Upper lobe of left lung (tissue), 4 donors: ENCODE measurements at regions not wholly inside any gene's neighbourhood (a gene's known extent, or its start where the extent isn't known, plus 50 kb on each side); places are given as distances from the start of the nearest gene placed in this dataset.

Experiments
- POLR2A ChIP-seq, 4 donors: fragments of 450-650 bp; IDR thresholded peaks; one replicate each; pipeline ENCODE4 v1.5.1; 2016 to 2017; ENCODE audit warnings: antibody characterized with exemption in 4 of 4, mild to moderate bottlenecking in 2 of 4
- TF ChIP-seq, protein P1 (sequence below), 6 experiments: fragments of 450-650 bp in 4 of 6; fragments of 200-600 bp in 2 of 6; sonication (generic) in 2 of 6; IDR thresholded peaks; one replicate each; pipeline ENCODE4 v1.5.1; 2016 to 2019; ENCODE audit warnings: antibody characterized with exemption in 6 of 6

DNA sequence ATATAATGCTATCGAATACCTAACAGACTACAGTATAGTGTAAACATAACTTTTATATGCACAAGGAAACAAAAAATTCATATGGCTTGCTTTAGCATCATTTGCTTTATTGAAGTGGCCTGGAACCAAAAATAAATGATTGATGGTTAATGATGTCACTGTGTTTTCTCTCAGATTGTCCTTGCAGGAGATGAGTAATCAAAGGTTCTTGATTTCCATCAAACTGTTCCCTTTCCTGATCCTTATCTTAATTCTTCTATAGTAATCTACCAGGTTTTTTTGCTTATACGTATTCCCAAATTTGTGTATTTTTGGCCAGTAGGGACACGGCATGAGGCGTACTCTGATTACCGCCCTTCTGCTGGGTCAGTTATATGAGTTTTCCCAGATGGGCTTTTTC lies 104.9 kb upstream of the CXCR4 start:
- no peak for TF ChIP-seq POLR2A (IDR thresholded peaks at IDR 0.05)
- TF ChIP-seq, protein P1, sequence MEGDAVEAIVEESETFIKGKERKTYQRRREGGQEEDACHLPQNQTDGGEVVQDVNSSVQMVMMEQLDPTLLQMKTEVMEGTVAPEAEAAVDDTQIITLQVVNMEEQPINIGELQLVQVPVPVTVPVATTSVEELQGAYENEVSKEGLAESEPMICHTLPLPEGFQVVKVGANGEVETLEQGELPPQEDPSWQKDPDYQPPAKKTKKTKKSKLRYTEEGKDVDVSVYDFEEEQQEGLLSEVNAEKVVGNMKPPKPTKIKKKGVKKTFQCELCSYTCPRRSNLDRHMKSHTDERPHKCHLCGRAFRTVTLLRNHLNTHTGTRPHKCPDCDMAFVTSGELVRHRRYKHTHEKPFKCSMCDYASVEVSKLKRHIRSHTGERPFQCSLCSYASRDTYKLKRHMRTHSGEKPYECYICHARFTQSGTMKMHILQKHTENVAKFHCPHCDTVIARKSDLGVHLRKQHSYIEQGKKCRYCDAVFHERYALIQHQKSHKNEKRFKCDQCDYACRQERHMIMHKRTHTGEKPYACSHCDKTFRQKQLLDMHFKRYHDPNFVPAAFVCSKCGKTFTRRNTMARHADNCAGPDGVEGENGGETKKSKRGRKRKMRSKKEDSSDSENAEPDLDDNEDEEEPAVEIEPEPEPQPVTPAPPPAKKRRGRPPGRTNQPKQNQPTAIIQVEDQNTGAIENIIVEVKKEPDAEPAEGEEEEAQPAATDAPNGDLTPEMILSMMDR (IDR thresholded peaks at IDR 0.05) = no peak
